A549 (cell line): ENCODE measurements at regions not wholly inside any gene's neighbourhood (a gene's known extent, or its start where the extent isn't known, plus 50 kb on each side); places are given as distances from the start of the nearest gene placed in this dataset.

ENCODE experiments used
- ATAC-seq, 2 experiments: fragments of 200-7000 bp in 1 of 2; fragments of >200 bp in 1 of 2; cut with Nextera tagmentation in 1 of 2; cut with Tn5 transposase in 1 of 2; 3 replicates each; pipeline versions ENCODE4 v1.8.0 to v1.9.1; 2018 to 2020; ENCODE audit warnings: mild to moderate bottlenecking in 1 of 2, moderate library complexity in 1 of 2
- CTCF ChIA-PET: fragments of 300-600 bp; sonication (Branson Sonifier 250); formaldehyde crosslinking; extraction: SDS; loops from one replicate; lab custom pipeline; 2021; ENCODE audit warnings: antibody characterized with exemption, inconsistent platforms; lab: Yijun Ruan, JAX
- POLR2A ChIA-PET: fragments of 350-600 bp; formaldehyde crosslinking; extraction: SDS; loops from one replicate; lab custom pipeline; 2021; ENCODE audit warnings: antibody characterized with exemption, inconsistent platforms; lab: Yijun Ruan, JAX
- DNase-seq, 2 experiments: peaks; one replicate each; pipeline versions ENCODE4 v3.0.0 to v3.0.0-alpha.2; 2011 to 2016; ENCODE audit warnings: low read depth in 1 of 2, low spot score in 1 of 2
- FAIRE-seq: peaks from 2 replicates; lab custom pipeline; 2011; peaks lifted over from hg19 to GRCh38; lab: Jason Lieb, UNC
- H3K27ac ChIP-seq, 2 experiments: fragments of >200 bp; sonication (Bioruptor Twin); formaldehyde crosslinking; 3 replicates each; pipeline ENCODE4 v1.5.1; 2016 to 2017
- H3K4me1 ChIP-seq: fragments of >200 bp; sonication (Bioruptor Twin); formaldehyde crosslinking; 3 replicates; pipeline ENCODE4 v1.6.1; 2016
- H3K4me2 ChIP-seq: fragments of >200 bp; sonication (Bioruptor Twin); formaldehyde crosslinking; 3 replicates; pipeline ENCODE4 v1.6.1; 2016
- H3K4me3 ChIP-seq: fragments of >200 bp; sonication (Bioruptor Twin); formaldehyde crosslinking; 3 replicates; pipeline ENCODE4 v1.5.1; 2016
- H3K9me3 ChIP-seq: fragments of >200 bp; sonication (Bioruptor Twin); formaldehyde crosslinking; 3 replicates; pipeline ENCODE4 v1.6.1; 2016
- ATOH8 ChIP-seq: fragments of 250-450 bp; sonication (Bioruptor Pico); IDR thresholded peaks from 2 replicates; pipeline ENCODE4 v1.5.0; 2020; ENCODE audit warnings: low read depth, mild to moderate bottlenecking, moderate library complexity
- CBX2 ChIP-seq: fragments of 200-600 bp; sonication (generic); IDR thresholded peaks from 2 replicates; pipeline ENCODE4 v1.6.1; 2016; ENCODE audit warnings: low read depth, mild to moderate bottlenecking, borderline replicate concordance
- CEBPB ChIP-seq, 2 experiments: fragments of >200 bp in 1 of 2; sonication (Bioruptor Twin) in 1 of 2; formaldehyde crosslinking in 1 of 2; IDR thresholded peaks; 2 replicates each; pipeline ENCODE4 v1.6.1; 2012 to 2016
- CHD2 ChIP-seq: fragments of 150-350 bp; IDR thresholded peaks from 2 replicates; pipeline ENCODE4 v1.6.1; 2014; ENCODE audit warnings: low read length; ENCODE audit not compliant: partially characterized antibody
- CHD4 ChIP-seq: fragments of 200-600 bp; sonication (generic); IDR thresholded peaks from 2 replicates; pipeline ENCODE4 v1.6.1; 2016; ENCODE audit warnings: antibody characterized with exemption, mild to moderate bottlenecking, borderline replicate concordance
- E2F6 ChIP-seq: IDR thresholded peaks from 2 replicates; pipeline ENCODE4 v1.6.1; 2012; ENCODE audit warnings: low read depth, borderline replicate concordance
- EHF ChIP-seq: fragments of 250-450 bp; sonication (Bioruptor Pico); IDR thresholded peaks from 2 replicates; pipeline ENCODE4 v1.5.0; 2020; ENCODE audit warnings: mild to moderate bottlenecking
- ESRRA ChIP-seq: fragments of 150-350 bp; IDR thresholded peaks from 2 replicates; pipeline ENCODE4 v1.6.1; 2014; ENCODE audit warnings: mild to moderate bottlenecking, low read length, borderline replicate concordance
- FOSL2 ChIP-seq, 2 experiments: fragments of 450-650 bp in 1 of 2; fragments of >200 bp in 1 of 2; sonication (Bioruptor Twin) in 1 of 2; formaldehyde crosslinking; IDR thresholded peaks; 2 replicates each; pipeline versions ENCODE4 v1.5.0 to v1.6.1; 2016 to 2020; ENCODE audit warnings: mild to moderate bottlenecking in 1 of 2, moderate library complexity in 1 of 2
- FOXS1 ChIP-seq: fragments of 250-450 bp; sonication (Bioruptor Pico); IDR thresholded peaks from 2 replicates; pipeline ENCODE4 v1.5.0; 2020; ENCODE audit warnings: mild to moderate bottlenecking, moderate library complexity
- HES2 ChIP-seq: fragments of >200 bp; sonication (Bioruptor Twin); formaldehyde crosslinking; IDR thresholded peaks from 2 replicates; pipeline ENCODE4 v1.6.1; 2016
- HEYL ChIP-seq: fragments of 250-450 bp; sonication (Bioruptor Pico); IDR thresholded peaks from 2 replicates; pipeline ENCODE4 v1.8.0; 2021; ENCODE audit warnings: mild to moderate bottlenecking, moderate library complexity
- HOXB5 ChIP-seq: fragments of 250-450 bp; sonication (Bioruptor Pico); IDR thresholded peaks from 2 replicates; pipeline ENCODE4 v1.5.0; 2020; ENCODE audit warnings: mild to moderate bottlenecking, moderate library complexity
- JUNB ChIP-seq: fragments of >200 bp; sonication (Bioruptor Twin); formaldehyde crosslinking; IDR thresholded peaks from 2 replicates; pipeline ENCODE4 v1.6.1; 2016
- MYC ChIP-seq: IDR thresholded peaks from 2 replicates; pipeline ENCODE4 v1.6.1; 2012; ENCODE audit warnings: mild to moderate bottlenecking, inconsistent platforms, low read length, improper control_type of control experiment, borderline replicate concordance
- NPAS2 ChIP-seq: fragments of 250-450 bp; sonication (Bioruptor Pico); IDR thresholded peaks from 2 replicates; pipeline ENCODE4 v1.8.0; 2022; ENCODE audit warnings: mild to moderate bottlenecking, moderate library complexity, borderline replicate concordance
- PBX3 ChIP-seq: IDR thresholded peaks from 2 replicates; pipeline ENCODE4 v1.6.1; 2012
- POLR2AphosphoS2 ChIP-seq: conservative IDR thresholded peaks from 2 replicates; pipeline ENCODE4 v1.6.1; 2012; ENCODE audit warnings: low read length, improper control_type of control experiment, inconsistent platforms
- RARB ChIP-seq: fragments of 250-450 bp; sonication (Bioruptor Pico); IDR thresholded peaks from 2 replicates; pipeline ENCODE4 v1.8.0; 2021; ENCODE audit warnings: mild to moderate bottlenecking, moderate library complexity
- RCOR1 ChIP-seq: fragments of 150-350 bp; IDR thresholded peaks from 2 replicates; pipeline ENCODE4 v1.6.1; 2014; ENCODE audit warnings: antibody characterized with exemption, low read length, low read depth
- REST ChIP-seq: fragments of 200-600 bp; sonication (generic); IDR thresholded peaks from 2 replicates; pipeline ENCODE4 v1.6.1; 2016; ENCODE audit warnings: antibody characterized with exemption, mild to moderate bottlenecking, moderate library complexity
- RFX5 ChIP-seq: fragments of 450-650 bp; IDR thresholded peaks from 2 replicates; pipeline ENCODE4 v1.7.1; 2014; ENCODE audit warnings: antibody characterized with exemption, mild to moderate bottlenecking, moderate library complexity
- RNF2 ChIP-seq: fragments of 200-600 bp; sonication (generic); IDR thresholded peaks from 2 replicates; pipeline ENCODE4 v1.6.1; 2016; ENCODE audit warnings: low read depth, mild to moderate bottlenecking, antibody characterized with exemption, moderate library complexity, borderline replicate concordance
- SREBF2 ChIP-seq: fragments of 450-650 bp; IDR thresholded peaks from 2 replicates; pipeline ENCODE4 v1.6.1; 2014; ENCODE audit warnings: mild to moderate bottlenecking, moderate library complexity
- TP53 ChIP-seq: fragments of 250-450 bp; sonication (Bioruptor Pico); IDR thresholded peaks from 2 replicates; pipeline ENCODE4 v1.5.0; 2021; ENCODE audit warnings: mild to moderate bottlenecking, moderate library complexity
- ZNF302 ChIP-seq: fragments of 250-450 bp; sonication (Bioruptor Pico); IDR thresholded peaks from 2 replicates; pipeline ENCODE4 v1.9.0; 2021; ENCODE audit warnings: inconsistent platforms, mild to moderate bottlenecking, moderate library complexity
- WGBS: methylation state at CpG from one replicate; pipeline ENCODE4 v1.1.6; 2017; ENCODE audit errors: missing lambda C conversion rate; 5-methylcytosine and 5-hydroxymethylcytosine counted together

- POLR2A ChIA-PET: no interaction called here
- WGBS: 6% methylated on average over 1 of the region's 1 CpG
- TF ChIP-seq REST (no peak), CEBPB (IDR thresholded peaks at IDR 0.05) (no peak), ESRRA (no peak), RFX5 (no peak), EHF (no peak)
- TF ChIP-seq, all 56 proteins: peak for 0
- ATAC-seq (no peak), FAIRE-seq (no peak), DNase-seq (no peak)
- Histone ChIP-seq H3K4me3 (no peak overlapping the region), H3K4me2 (no peak overlapping the region), H3K4me1 (no peaks in the 10 kb centered on the region), H3K27ac (no peak overlapping the region), H3K9me3 (no peaks in the 10 kb centered on the region)
- CTCF ChIA-PET: no interaction called here
These were observed 99.4 kb upstream of the SCN7A start for GRCh38 chr2:166593403-166593802.

- H3K4me3 ChIP-seq: no peak overlapping the region
- ChIA-PET POLR2A (no interaction called here), CTCF (no interaction called here)
- H3K4me1 ChIP-seq: no peaks in the 10 kb centered on the region
- FAIRE-seq (no peak), ATAC-seq (no peak), DNase-seq (no peak)
- H3K9me3 ChIP-seq: no peaks in the 10 kb centered on the region
- no peak for TF ChIP-seq ZNF302 (CRISPR knock-in tag)
- TF ChIP-seq RNF2: no peak
- no peak for TF ChIP-seq MYC
- no peak for TF ChIP-seq PBX3
- TF ChIP-seq SREBF2: no peak
- no peak for TF ChIP-seq FOSL2 (IDR thresholded peaks at IDR 0.05)
- no peak for TF ChIP-seq FOSL2 (CRISPR knock-in tag; IDR thresholded peaks at IDR 0.05)
- no peak for TF ChIP-seq HEYL (CRISPR knock-in tag)
- no peak for TF ChIP-seq POLR2AphosphoS2
- TF ChIP-seq ATOH8 (CRISPR knock-in tag): no peak
- no peak for TF ChIP-seq FOXS1 (CRISPR knock-in tag)
- no peak for TF ChIP-seq CHD4
- no peak for TF ChIP-seq JUNB
- no peak for TF ChIP-seq HOXB5 (CRISPR knock-in tag)
- no peak for TF ChIP-seq EHF
- TF ChIP-seq NPAS2 (CRISPR knock-in tag): no peak
- H3K27ac ChIP-seq: no peak overlapping the region
- 31% methylated on average over 3 of the region's 3 CpGs for WGBS
- no peak overlapping the region for H3K4me2 ChIP-seq
These were observed 98.7 kb upstream of the SCN7A start for GRCh38 chr2:166592750-166593149.

- Histone ChIP-seq H3K4me3 (no peak overlapping the region), H3K9me3 (no peaks in the 10 kb centered on the region), H3K27ac (no peak overlapping the region), H3K4me2 (no peak overlapping the region), H3K4me1 (no peaks in the 10 kb centered on the region)
- TF ChIP-seq REST: no peak
- TF ChIP-seq SREBF2: no peak
- TF ChIP-seq TP53 (CRISPR knock-in tag): no peak
- TF ChIP-seq RARB (CRISPR knock-in tag): no peak
- no peak for TF ChIP-seq CBX2
- TF ChIP-seq CHD2: no peak
- TF ChIP-seq RCOR1: no peak
- no peak for TF ChIP-seq POLR2AphosphoS2
- TF ChIP-seq HES2: no peak
- TF ChIP-seq E2F6: no peak
- ChIA-PET POLR2A (no interaction called here), CTCF (no interaction called here)
- FAIRE-seq: no peak
- no peak for DNase-seq
- WGBS: 0% methylated on average over 1 of the region's 1 CpG
- ATAC-seq: no peak
These were observed 97.2 kb upstream of the SCN7A start for GRCh38 chr2:166591226-166591625.
